Smooth muscle cell (in vitro differentiated cells): ENCODE measurements at regions not wholly inside any gene's neighbourhood (a gene's known extent, or its start where the extent isn't known, plus 50 kb on each side); places are given as distances from the start of the nearest gene placed in this dataset.
"Not testable (repeated sequence)": the region's sequence is repeated elsewhere in the genome, so short reads cannot be mapped to it uniquely, and the experiment has no call there.

Source experiments
- DNase-seq: peaks from one replicate; lab custom pipeline; 2025; ENCODE audit not compliant: unreplicated experiment; lab: John Stamatoyannopoulos, UW
- H2AFZ ChIP-seq: fragments of 200-600 bp; sonication (generic); 2 replicates; pipeline ENCODE4 v1.6.0; 2016; ENCODE audit warnings: antibody characterized with exemption, low read depth, mild to moderate bottlenecking
- H3F3A ChIP-seq: fragments of 200-600 bp; sonication (generic); 2 replicates; pipeline ENCODE4 v1.6.0; 2017; ENCODE audit warnings: antibody characterized with exemption, low read depth
- H3K27ac ChIP-seq: fragments of 200-600 bp; sonication (generic); 2 replicates; pipeline ENCODE4 v1.5.1; 2016; ENCODE audit warnings: low read depth, mild to moderate bottlenecking
- H3K27me3 ChIP-seq: fragments of 200-600 bp; sonication (generic); 2 replicates; pipeline ENCODE4 v1.6.1; 2016; ENCODE audit warnings: low read depth, mild to moderate bottlenecking
- H3K36me3 ChIP-seq: fragments of 200-600 bp; sonication (generic); 2 replicates; pipeline ENCODE4 v1.5.1; 2016; ENCODE audit warnings: low read depth
- H3K4me1 ChIP-seq: fragments of 200-600 bp; sonication (generic); 2 replicates; pipeline ENCODE4 v1.5.1; 2016; ENCODE audit warnings: low read depth
- H3K4me2 ChIP-seq: fragments of 200-600 bp; sonication (generic); 2 replicates; pipeline ENCODE4 v1.6.0; 2016; ENCODE audit warnings: mild to moderate bottlenecking
- H3K4me3 ChIP-seq: fragments of 200-600 bp; sonication (generic); 2 replicates; pipeline ENCODE4 v1.5.1; 2016; ENCODE audit warnings: mild to moderate bottlenecking
- H3K79me2 ChIP-seq: fragments of 200-600 bp; sonication (generic); 2 replicates; pipeline ENCODE4 v1.6.0; 2016; ENCODE audit warnings: low read depth, mild to moderate bottlenecking
- H3K9ac ChIP-seq: fragments of 200-600 bp; sonication (generic); 2 replicates; pipeline ENCODE4 v1.6.0; 2016; ENCODE audit warnings: low read depth
- H3K9me3 ChIP-seq: fragments of 200-600 bp; sonication (generic); replicated peaks from 2 replicates; pipeline ENCODE4 v1.5.1; 2016; ENCODE audit warnings: low read depth
- H4K20me1 ChIP-seq: fragments of 200-600 bp; sonication (generic); 2 replicates; pipeline ENCODE4 v1.6.0; 2016; ENCODE audit warnings: low read depth
- CTCF ChIP-seq: fragments of 200-600 bp; sonication (generic); IDR thresholded peaks from 2 replicates; pipeline ENCODE4 v1.5.1; 2017; ENCODE audit warnings: borderline replicate concordance, mild to moderate bottlenecking, antibody characterized with exemption; ENCODE audit not compliant: insufficient read depth, poor library complexity, severe bottlenecking
- WGBS: methylation state at CpG from one replicate; pipeline ENCODE4 v1.1.7; 2016; ENCODE audit warnings: low lambda C conversion rate; 5-methylcytosine and 5-hydroxymethylcytosine counted together

GRCh38 chr6:165766026-165766425 lies 103.0 kb upstream of the PDE10A start:
- Histone ChIP-seq H3K79me2 (no peaks in the 10 kb centered on the region), H3K4me2 (peak overlapping the region; percentile 27), H3K4me1 (no peaks in the 10 kb centered on the region), H4K20me1 (no peaks in the 10 kb centered on the region), H3K27ac (peak overlapping the region; percentile 20), H3K9ac (no peak overlapping the region), H3F3A (no peaks in the 10 kb centered on the region), H3K4me3 (no peak overlapping the region), H3K36me3 (no peaks in the 10 kb centered on the region), H3K9me3 (no peaks in the 10 kb centered on the region), H3K27me3 (no peaks in the 10 kb centered on the region), H2AFZ (peak overlapping the region; percentile 47)
- no peak for DNase-seq
- WGBS = 95% methylated on average over 7 of the region's 7 CpGs
- TF ChIP-seq CTCF = no peak

DNA sequence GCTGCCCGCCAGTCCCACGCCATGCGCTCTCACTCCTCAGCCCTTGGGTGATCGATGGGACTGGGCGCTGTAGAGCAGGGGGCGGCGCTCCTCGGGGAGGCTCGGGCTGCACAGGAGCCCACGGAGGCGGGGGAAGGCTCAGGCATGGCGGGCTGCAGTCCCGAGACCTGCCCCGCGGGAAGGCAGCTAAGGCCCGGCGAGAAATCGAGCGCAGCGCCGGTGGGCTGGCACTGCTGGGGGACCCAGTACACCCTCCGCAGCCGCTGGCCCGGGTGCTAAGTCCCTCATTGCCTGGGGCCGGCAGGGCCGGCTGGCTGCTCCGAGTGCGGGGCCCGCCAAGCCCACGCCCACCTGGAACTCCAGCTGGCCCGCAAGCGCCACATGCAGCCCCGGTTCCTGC lies 102.2 kb upstream of the PDE10A start:
- not testable (repeated sequence) for H3K4me3 ChIP-seq, H3F3A ChIP-seq, H3K27me3 ChIP-seq, DNase-seq, H3K9ac ChIP-seq, H3K36me3 ChIP-seq, H3K79me2 ChIP-seq, H3K4me2 ChIP-seq, H4K20me1 ChIP-seq, H2AFZ ChIP-seq, H3K9me3 ChIP-seq, H3K4me1 ChIP-seq, H3K27ac ChIP-seq
- 81% methylated on average over 11 of the region's 33 CpGs for WGBS

DNA sequence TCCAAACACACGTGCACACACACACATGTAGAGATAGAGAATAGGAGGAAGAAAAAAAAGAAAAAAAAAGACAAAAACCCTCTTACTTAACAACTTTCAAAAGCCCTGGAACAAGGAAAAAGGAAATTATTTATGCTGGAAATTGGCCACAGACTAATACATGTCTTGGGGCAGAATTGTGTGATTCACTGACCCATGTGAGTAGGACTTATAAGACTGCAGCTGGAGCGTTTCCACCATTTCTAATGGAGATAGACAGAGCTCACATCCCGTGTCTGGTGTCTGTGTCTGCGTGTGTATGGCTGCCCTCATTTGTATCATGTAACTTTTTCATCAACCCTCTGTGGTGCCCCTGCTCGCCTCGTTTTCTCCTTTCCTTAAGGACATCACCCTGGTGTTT lies 99.8 kb upstream of the PDE10A start:
- Histone ChIP-seq H3K9ac (no peak overlapping the region), H3F3A (no peaks in the 10 kb centered on the region), H2AFZ (no peak overlapping the region), H3K9me3 (no peaks in the 10 kb centered on the region), H3K27ac (no peak overlapping the region), H3K4me1 (no peaks in the 10 kb centered on the region), H3K36me3 (no peaks in the 10 kb centered on the region), H4K20me1 (no peaks in the 10 kb centered on the region), H3K27me3 (no peaks in the 10 kb centered on the region), H3K4me3 (no peak overlapping the region), H3K4me2 (no peak overlapping the region), H3K79me2 (no peaks in the 10 kb centered on the region)
- no peak for TF ChIP-seq CTCF
- DNase-seq = no peak
- 93% methylated on average over 6 of the region's 6 CpGs for WGBS

- WGBS = 78% methylated on average over 2 of the region's 2 CpGs
- Histone ChIP-seq H3F3A (no peaks in the 10 kb centered on the region), H3K27ac (no peak overlapping the region), H3K79me2 (no peaks in the 10 kb centered on the region), H4K20me1 (no peaks in the 10 kb centered on the region), H3K4me3 (no peak overlapping the region), H2AFZ (no peak overlapping the region), H3K9ac (no peak overlapping the region), H3K27me3 (no peaks in the 10 kb centered on the region), H3K4me1 (no peaks in the 10 kb centered on the region), H3K9me3 (no peaks in the 10 kb centered on the region), H3K4me2 (no peak overlapping the region), H3K36me3 (no peaks in the 10 kb centered on the region)
- no peak for DNase-seq
- TF ChIP-seq CTCF = no peak
These were observed 99.1 kb upstream of the PDE10A start for GRCh38 chr6:165762125-165762524.
